SJSA1 (cell line): ENCODE measurements at regions not wholly inside any gene's neighbourhood (a gene's known extent, or its start where the extent isn't known, plus 50 kb on each side); places are given as distances from the start of the nearest gene placed in this dataset.
A peak's percentile ranks its signal among the peaks of the same experiment; 100 is the strongest.

Experiments
- DNase-seq, 2 experiments: peaks; one replicate each; pipeline ENCODE4 v3.0.0-alpha.2; 2015 to 2020; ENCODE audit warnings: low spot score in 2 of 2, low read depth in 1 of 2
- H3K27ac ChIP-seq: fragments of 250-450 bp; sonication (Bioruptor Pico); 2 replicates; pipeline ENCODE4 v1.5.1; 2020; ENCODE audit warnings: mild to moderate bottlenecking, moderate library complexity
- H3K27me3 ChIP-seq: fragments of 250-450 bp; sonication (Bioruptor Pico); replicated peaks from 2 replicates; pipeline ENCODE4 v1.5.1; 2020; ENCODE audit warnings: mild to moderate bottlenecking, moderate library complexity
- H3K36me3 ChIP-seq: fragments of 250-450 bp; sonication (Bioruptor Pico); 2 replicates; pipeline ENCODE4 v1.5.1; 2020; ENCODE audit warnings: mild to moderate bottlenecking
- H3K4me1 ChIP-seq: fragments of 250-450 bp; sonication (Bioruptor Pico); replicated peaks from 2 replicates; pipeline ENCODE4 v1.6.1; 2021; ENCODE audit warnings: mild to moderate bottlenecking
- H3K4me3 ChIP-seq: fragments of 250-450 bp; sonication (Bioruptor Pico); 2 replicates; pipeline ENCODE4 v1.5.1; 2020; ENCODE audit warnings: mild to moderate bottlenecking
- H3K9me3 ChIP-seq: fragments of 250-450 bp; sonication (Bioruptor Pico); replicated peaks from 2 replicates; pipeline ENCODE4 v1.5.1; 2020; ENCODE audit warnings: mild to moderate bottlenecking

- H3K27ac ChIP-seq = no peak overlapping the region
- no peak for DNase-seq
Observed at GRCh38 chr3:174336784-174337183, 522.4 kb upstream of the NAALADL2 start.

DNA sequence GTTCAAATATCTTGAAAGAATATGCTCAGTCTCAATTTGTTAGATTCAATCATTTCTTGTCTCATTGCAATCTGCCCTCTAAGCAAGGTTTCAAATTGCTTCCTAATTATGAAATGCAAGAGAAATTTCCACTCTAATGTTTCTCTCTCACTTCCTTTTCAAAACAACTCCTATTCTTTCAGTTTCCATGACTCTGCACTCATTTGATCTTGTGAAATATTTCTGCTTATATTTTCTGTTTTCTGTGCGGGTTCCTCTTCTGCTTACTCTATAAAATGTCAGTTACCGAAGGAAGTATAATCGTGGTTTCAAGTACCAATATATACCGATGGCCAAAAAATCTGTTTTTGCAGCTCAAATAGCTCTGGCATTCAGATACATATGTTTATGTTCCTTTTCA lies 521.9 kb upstream of the NAALADL2 start:
- no peak overlapping the region for H3K27ac ChIP-seq
- no peaks in the 10 kb centered on the region for H3K36me3 ChIP-seq
- no peak for DNase-seq
- H3K4me3 ChIP-seq = no peak overlapping the region
- H3K9me3 ChIP-seq = no peaks in the 10 kb centered on the region
- H3K27me3 ChIP-seq = no peaks in the 10 kb centered on the region
- H3K4me1 ChIP-seq = peaks cover 3% of the 10 kb centered on the region; the same call in 1 of the 2 replicates

More at GRCh38 chr3:174336784-174337183, 522.4 kb upstream of the NAALADL2 start:
- H3K36me3 ChIP-seq = no peaks in the 10 kb centered on the region
- H3K4me1 ChIP-seq = no peaks in the 10 kb centered on the region; the same call in 1 of the 2 replicates
- no peaks in the 10 kb centered on the region for H3K27me3 ChIP-seq
- no peak overlapping the region for H3K4me3 ChIP-seq
- no peaks in the 10 kb centered on the region for H3K9me3 ChIP-seq

DNA sequence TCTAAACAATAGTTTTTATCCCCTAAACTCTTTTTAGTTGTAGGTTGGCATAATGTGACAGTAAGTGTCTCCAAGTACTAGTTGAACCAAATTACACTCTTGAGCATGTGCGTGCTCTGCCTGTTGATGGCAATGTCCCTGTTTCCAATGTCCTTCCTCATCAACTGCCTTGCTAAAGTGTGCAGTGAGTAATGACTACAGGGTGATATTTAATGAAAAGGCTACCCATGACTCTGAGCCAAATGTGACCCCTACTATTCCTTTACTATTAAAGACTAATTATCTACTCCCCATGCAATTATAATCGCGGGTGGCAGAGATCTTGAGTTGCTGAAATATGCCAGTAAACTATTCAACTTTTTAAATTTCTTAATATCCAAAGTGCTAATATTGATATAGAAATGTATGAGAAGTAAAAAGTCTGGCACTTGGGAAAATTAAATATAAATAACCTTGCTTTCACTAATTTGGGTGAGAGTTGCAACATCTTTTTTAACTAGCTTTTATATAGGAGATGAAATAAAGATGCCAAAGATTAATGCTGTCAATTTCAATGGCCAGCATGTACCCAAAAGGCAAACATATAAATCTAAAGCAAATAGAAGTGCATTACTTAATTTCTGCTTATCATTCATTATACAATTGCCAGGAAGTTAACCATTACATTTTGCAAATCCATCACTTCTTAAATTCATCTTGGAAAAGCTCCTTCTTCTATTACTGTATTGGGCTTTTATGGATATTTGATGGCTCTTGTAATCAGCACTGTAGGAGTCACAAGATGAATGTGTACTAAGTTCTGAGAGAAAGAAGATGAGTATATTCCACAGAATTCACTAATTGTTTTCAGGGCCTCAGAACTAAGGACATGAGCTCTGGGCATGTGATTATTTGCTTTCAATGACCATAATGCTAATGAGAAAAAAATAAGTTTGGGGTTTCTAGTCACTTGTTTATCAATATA lies 518.2 kb upstream of the NAALADL2 start:
- H3K9me3 ChIP-seq = no peaks in the 10 kb centered on the region
- no peaks in the 10 kb centered on the region for H3K27me3 ChIP-seq
- no peaks in the 10 kb centered on the region for H3K36me3 ChIP-seq
- H3K27ac ChIP-seq = no peak overlapping the region
- H3K4me3 ChIP-seq = no peak overlapping the region
- DNase-seq = no peak
- peaks cover 8% of the 10 kb centered on the region; the same call in 1 of the 2 replicates for H3K4me1 ChIP-seq

GRCh38 chr3:174342171-174342570 lies 517.0 kb upstream of the NAALADL2 start:
- DNase-seq = peak; percentile 38 to 40

DNA sequence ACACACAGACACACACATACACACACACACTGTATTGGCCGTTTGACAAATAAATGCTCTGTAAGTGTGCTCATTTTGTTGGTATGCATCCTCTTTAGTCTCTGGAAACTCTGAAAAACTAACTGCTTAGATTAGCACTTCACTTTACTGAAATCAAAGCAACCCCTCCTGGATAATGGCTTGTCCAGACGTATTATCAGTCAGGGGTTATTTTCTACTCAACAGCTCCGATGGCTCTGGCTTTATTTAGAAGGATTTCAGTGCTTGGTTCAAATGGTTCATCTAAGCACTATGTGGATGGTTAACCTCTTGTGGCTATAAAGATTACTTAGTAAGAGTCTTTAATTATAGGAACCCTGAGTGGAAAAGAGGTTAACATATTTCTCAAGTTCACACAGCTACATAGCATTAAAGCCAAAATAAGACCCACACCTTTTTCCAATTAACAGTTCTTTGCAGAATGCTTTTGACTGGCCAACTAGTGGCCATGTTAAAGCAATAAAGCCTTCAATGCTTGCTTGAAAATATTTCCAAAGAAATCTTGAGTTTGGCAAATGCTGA lies 516.1 kb upstream of the NAALADL2 start:
- no peaks in the 10 kb centered on the region for H3K36me3 ChIP-seq
- DNase-seq = no peak
- no peaks in the 10 kb centered on the region for H3K27me3 ChIP-seq
- H3K4me1 ChIP-seq = peaks cover 8% of the 10 kb centered on the region; the same call in 1 of the 2 replicates
- no peaks in the 10 kb centered on the region for H3K9me3 ChIP-seq
- H3K4me3 ChIP-seq = no peak overlapping the region
- no peak overlapping the region for H3K27ac ChIP-seq

More at GRCh38 chr3:174342171-174342570, 517.0 kb upstream of the NAALADL2 start:
- Histone ChIP-seq H3K36me3 (no peaks in the 10 kb centered on the region), H3K4me3 (no peak overlapping the region), H3K27me3 (no peaks in the 10 kb centered on the region), H3K4me1 (peaks cover 8% of the 10 kb centered on the region; the same call in 1 of the 2 replicates), H3K9me3 (no peaks in the 10 kb centered on the region), H3K27ac (0 out of 2 replicates have a peak overlapping the region, but pooled peaks have one; percentile 17)

- Histone ChIP-seq H3K36me3 (no peaks in the 10 kb centered on the region), H3K4me1 (peaks cover 8% of the 10 kb centered on the region; the same call in 1 of the 2 replicates), H3K4me3 (no peak overlapping the region), H3K27ac (no peak overlapping the region), H3K27me3 (no peaks in the 10 kb centered on the region), H3K9me3 (no peaks in the 10 kb centered on the region)
- no peak for DNase-seq
Observed at GRCh38 chr3:174346141-174346540, 513.0 kb upstream of the NAALADL2 start.

- Histone ChIP-seq H3K4me1 (peaks cover 8% of the 10 kb centered on the region; the same call in 1 of the 2 replicates), H3K36me3 (no peaks in the 10 kb centered on the region), H3K9me3 (no peaks in the 10 kb centered on the region), H3K27ac (no peak overlapping the region), H3K27me3 (no peaks in the 10 kb centered on the region), H3K4me3 (no peak overlapping the region)
- DNase-seq = no peak
Observed at GRCh38 chr3:174346571-174346970, 512.6 kb upstream of the NAALADL2 start.

- H3K27ac ChIP-seq = no peak overlapping the region
Observed at GRCh38 chr3:174347474-174348138, 511.5 kb upstream of the NAALADL2 start.

DNA sequence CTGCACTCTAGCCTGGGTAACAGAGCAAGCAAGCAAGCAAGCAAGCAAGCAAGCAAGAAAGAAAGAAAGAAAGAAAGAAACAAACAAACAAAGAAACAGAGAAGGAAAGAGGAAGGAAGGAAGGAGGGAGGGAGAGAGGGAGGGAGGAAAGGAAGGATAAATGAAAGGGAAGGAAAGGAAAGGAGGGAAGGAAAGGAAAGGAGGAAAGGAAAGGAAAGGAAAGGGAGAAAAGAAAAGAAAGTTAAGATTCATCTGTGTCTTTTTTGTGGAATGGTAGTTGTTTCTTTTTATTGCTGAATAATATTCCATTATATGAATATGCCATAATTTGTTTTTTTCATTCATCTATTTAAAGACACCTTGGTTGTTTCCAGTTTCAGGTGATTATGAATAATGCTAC lies 506.9 kb upstream of the NAALADL2 start:
- DNase-seq = no peak
- Histone ChIP-seq H3K4me1 (no peaks in the 10 kb centered on the region), H3K4me3 (no peak overlapping the region), H3K27me3 (no peaks in the 10 kb centered on the region), H3K27ac (no peak overlapping the region), H3K36me3 (no peaks in the 10 kb centered on the region), H3K9me3 (no peaks in the 10 kb centered on the region)

More at GRCh38 chr3:174347474-174348138, 511.5 kb upstream of the NAALADL2 start:
- Histone ChIP-seq H3K4me3 (no peak overlapping the region), H3K27me3 (no peaks in the 10 kb centered on the region), H3K9me3 (no peaks in the 10 kb centered on the region), H3K4me1 (peaks cover 4% of the 10 kb centered on the region; the same call in 1 of the 2 replicates), H3K36me3 (no peaks in the 10 kb centered on the region)
- DNase-seq = no peak

DNA sequence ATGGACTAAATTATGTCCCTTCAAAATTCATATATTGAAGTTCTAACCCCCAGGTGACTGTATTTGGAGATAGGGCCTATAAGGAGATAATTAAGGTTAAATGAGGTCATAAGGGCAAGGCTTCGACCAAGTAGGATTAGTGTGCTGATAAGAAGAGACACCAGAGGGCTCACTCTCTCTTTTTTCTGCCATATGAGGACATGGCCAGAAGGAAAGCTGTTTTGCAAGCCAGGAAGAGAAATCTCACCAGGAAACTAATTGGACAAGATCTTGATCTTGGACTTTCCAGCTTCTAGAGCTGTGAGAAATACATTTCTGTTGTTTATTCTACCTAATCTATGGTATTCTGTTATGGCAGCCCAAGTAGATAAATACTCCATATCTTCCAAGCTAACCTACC lies 503.6 kb upstream of the NAALADL2 start:
- DNase-seq = peak in 1 of 2 experiments; percentile 13

DNA sequence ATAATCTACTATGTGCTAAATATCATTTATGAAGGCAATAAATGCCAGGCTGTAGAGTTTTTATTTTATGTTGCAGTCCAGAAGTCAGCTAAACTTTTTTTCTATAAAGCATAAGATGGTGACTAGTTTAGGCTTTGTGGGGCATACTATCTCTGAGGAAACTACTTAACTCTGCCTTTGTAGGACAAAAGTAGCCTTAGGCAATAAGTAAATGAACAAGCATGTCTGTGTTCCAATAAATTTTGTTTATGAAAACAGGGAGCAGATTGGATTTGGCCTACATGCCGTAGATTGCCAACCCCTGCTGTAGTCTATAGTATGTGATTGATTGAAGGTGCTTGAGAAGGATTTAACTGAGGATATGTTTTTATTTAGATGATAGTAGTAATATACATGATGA lies 502.5 kb upstream of the NAALADL2 start:
- DNase-seq = no peak
- H3K9me3 ChIP-seq = no peaks in the 10 kb centered on the region
- H3K36me3 ChIP-seq = no peaks in the 10 kb centered on the region
- no peak overlapping the region for H3K4me3 ChIP-seq
- no peaks in the 10 kb centered on the region for H3K4me1 ChIP-seq
- H3K27ac ChIP-seq = no peak overlapping the region
- no peaks in the 10 kb centered on the region for H3K27me3 ChIP-seq

More for the DNA sequence above, 503.6 kb upstream of the NAALADL2 start:
- no peaks in the 10 kb centered on the region for H3K9me3 ChIP-seq
- no peak overlapping the region for H3K27ac ChIP-seq
- no peaks in the 10 kb centered on the region for H3K4me1 ChIP-seq
- no peaks in the 10 kb centered on the region for H3K36me3 ChIP-seq
- no peaks in the 10 kb centered on the region for H3K27me3 ChIP-seq
- H3K4me3 ChIP-seq = no peak overlapping the region

- no peak for DNase-seq
- H3K4me1 ChIP-seq = no peaks in the 10 kb centered on the region
- no peak overlapping the region for H3K4me3 ChIP-seq
- H3K36me3 ChIP-seq = no peaks in the 10 kb centered on the region
- no peak overlapping the region for H3K27ac ChIP-seq
- H3K27me3 ChIP-seq = no peaks in the 10 kb centered on the region
- no peaks in the 10 kb centered on the region for H3K9me3 ChIP-seq
Observed at GRCh38 chr3:174358252-174358651, 500.9 kb upstream of the NAALADL2 start.

DNA sequence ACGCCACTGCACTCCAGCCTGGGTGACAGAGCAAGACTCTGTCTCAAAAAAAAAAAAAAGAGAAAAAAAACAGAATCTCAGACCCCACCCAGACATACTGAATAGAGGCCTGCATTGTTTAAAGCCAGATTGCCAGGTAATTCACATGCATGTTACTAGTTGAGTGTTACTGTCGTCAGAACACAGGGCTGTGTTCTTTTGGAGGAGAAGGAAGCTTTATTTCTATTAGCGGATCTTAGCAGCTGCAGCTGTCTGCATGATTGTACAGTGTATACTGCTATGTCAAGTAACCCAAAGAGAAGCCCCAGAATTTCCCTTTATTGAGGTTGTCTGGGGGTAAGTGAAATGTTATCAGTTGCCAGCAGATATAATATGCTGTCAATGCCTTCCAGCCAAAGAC lies 496.6 kb upstream of the NAALADL2 start:
- H3K9me3 ChIP-seq = no peaks in the 10 kb centered on the region
- H3K4me1 ChIP-seq = no peaks in the 10 kb centered on the region
- no peak overlapping the region for H3K4me3 ChIP-seq
- no peaks in the 10 kb centered on the region for H3K27me3 ChIP-seq
- H3K27ac ChIP-seq = no peak overlapping the region
- no peaks in the 10 kb centered on the region for H3K36me3 ChIP-seq
- DNase-seq = no peak
